PC-3 (cell line): ENCODE measurements at regions not wholly inside any gene's neighbourhood (a gene's known extent, or its start where the extent isn't known, plus 50 kb on each side); places are given as distances from the start of the nearest gene placed in this dataset.
A peak's percentile ranks its signal among the peaks of the same experiment; 100 is the strongest.

Experiments used
- ATAC-seq: fragments of 200-7000 bp; cut with Tn5 transposase; 2 replicates; pipeline ENCODE4 v1.9.1; 2020; ENCODE audit warnings: mild to moderate bottlenecking, moderate library complexity
- BruUV-seq: library from RNA; stranded (reverse); fragments of 400-500 nt; replicated peaks from 2 replicates; lab custom pipeline; 2021; lab: Mats Ljungman, UMichigan
- CTCF ChIA-PET: fragments of 300-600 bp; sonication (Branson Sonifier 250); formaldehyde crosslinking; loops from one replicate; lab custom pipeline; 2022; ENCODE audit warnings: antibody characterized with exemption; lab: Charles Lee
- POLR2A ChIA-PET: fragments of 300-600 bp; sonication (Branson Sonifier 250); formaldehyde crosslinking; loops from one replicate; lab custom pipeline; 2022; ENCODE audit warnings: antibody characterized with exemption; ENCODE audit not compliant: unreplicated experiment; lab: Charles Lee
- DNase-seq: peaks from one replicate; pipeline ENCODE4 v3.0.0-alpha.2; 2015
- H2AFZ ChIP-seq: fragments of 300-600 bp; sonication (generic); 2 replicates; pipeline ENCODE4 v1.6.0; 2016; ENCODE audit warnings: antibody characterized with exemption, low read length
- H3F3A ChIP-seq: fragments of 300-600 bp; sonication (generic); one replicate; pipeline ENCODE4 v1.6.0; 2017; ENCODE audit warnings: antibody characterized with exemption, low read length, control low read depth, mild to moderate bottlenecking; ENCODE audit not compliant: unreplicated experiment
- H3K27ac ChIP-seq: fragments of 300-600 bp; sonication (generic); 2 replicates; pipeline ENCODE4 v1.5.1; 2016; ENCODE audit warnings: mild to moderate bottlenecking, low read length
- H3K27me3 ChIP-seq: fragments of 300-600 bp; sonication (generic); 2 replicates; pipeline ENCODE4 v1.6.1; 2016; ENCODE audit warnings: low read length, mixed read lengths
- H3K36me3 ChIP-seq: fragments of 300-600 bp; sonication (generic); 2 replicates; pipeline ENCODE4 v1.6.1; 2016; ENCODE audit warnings: low read depth, mixed run types, low read length, mixed read lengths
- H3K4me1 ChIP-seq: fragments of 300-600 bp; sonication (generic); 2 replicates; pipeline ENCODE4 v1.5.1; 2016; ENCODE audit warnings: low read length; ENCODE audit not compliant: insufficient read depth
- H3K4me2 ChIP-seq: fragments of 300-600 bp; sonication (generic); 2 replicates; pipeline ENCODE4 v1.6.0; 2016; ENCODE audit warnings: low read length
- H3K4me3 ChIP-seq: fragments of 300-600 bp; sonication (generic); 2 replicates; pipeline ENCODE4 v1.5.1; 2016; ENCODE audit warnings: mild to moderate bottlenecking, low read length, mixed read lengths
- H3K79me2 ChIP-seq: fragments of 300-600 bp; sonication (generic); 2 replicates; pipeline ENCODE4 v1.6.1; 2017; ENCODE audit warnings: low read length, mixed read lengths
- H3K9ac ChIP-seq: fragments of 300-600 bp; sonication (generic); 2 replicates; pipeline ENCODE4 v1.6.0; 2016; ENCODE audit warnings: mild to moderate bottlenecking, low read length
- H3K9me2 ChIP-seq: fragments of 300-600 bp; sonication (generic); replicated peaks from 2 replicates; pipeline ENCODE4 v1.6.1; 2016; ENCODE audit warnings: mixed run types, low read length, mixed read lengths
- H3K9me3 ChIP-seq: fragments of 300-600 bp; sonication (generic); 2 replicates; pipeline ENCODE4 v1.6.1; 2016; ENCODE audit warnings: low read length, mixed read lengths
- H4K20me1 ChIP-seq: fragments of 300-600 bp; sonication (generic); 2 replicates; pipeline ENCODE4 v1.6.1; 2016; ENCODE audit warnings: low read length, mixed read lengths
- CTCF ChIP-seq: fragments of 300-600 bp; sonication (generic); conservative IDR thresholded peaks from 2 replicates; pipeline ENCODE4 v1.5.1; 2017; ENCODE audit warnings: antibody characterized with exemption, low read depth, mild to moderate bottlenecking, low read length
- EZH2 ChIP-seq: fragments of 300-600 bp; sonication (generic); IDR thresholded peaks from one replicate; pipeline ENCODE4 v1.6.1; 2017; ENCODE audit warnings: antibody characterized with exemption, mild to moderate bottlenecking, low read length; ENCODE audit not compliant: unreplicated experiment
- EZH2phosphoT487 ChIP-seq: fragments of 300-600 bp; sonication (generic); IDR thresholded peaks from 2 replicates; pipeline ENCODE4 v1.6.1; 2018; ENCODE audit warnings: mild to moderate bottlenecking, antibody characterized with exemption, low read length, borderline replicate concordance
- intact Hi-C: fragments of 100-400 bp; cut with micrococcal nuclease; formaldehyde crosslinking; loops from 2 replicates; pipeline ENCODE4 v1.9.0; 2023

- TF ChIP-seq EZH2 = no peak
- TF ChIP-seq CTCF = no peak
- TF ChIP-seq EZH2phosphoT487 = no peak
- Histone ChIP-seq H3K4me2 (no peak overlapping the region), H3K36me3 (peaks cover 35% of the 10 kb centered on the region), H3K4me1 (no peaks in the 10 kb centered on the region), H3K79me2 (no peaks in the 10 kb centered on the region), H3F3A (no peaks in the 10 kb centered on the region), H3K9me3 (no peaks in the 10 kb centered on the region), H2AFZ (no peak overlapping the region), H3K27ac (no peak overlapping the region), H3K27me3 (no peaks in the 10 kb centered on the region), H3K9me2 (no peaks in the 10 kb centered on the region), H3K4me3 (no peak overlapping the region), H3K9ac (no peak overlapping the region), H4K20me1 (no peaks in the 10 kb centered on the region)
- BruUV-seq = no TSS peak
- intact Hi-C loops = no loop called here
- ATAC-seq (no peak), DNase-seq (no peak)
- ChIA-PET POLR2A (no interaction called here), CTCF (no interaction called here)
These were observed 50.8 kb downstream of the RBM27 start for GRCh38 chr5:146254223-146254622.

- no peak for TF ChIP-seq EZH2phosphoT487
- no peak for TF ChIP-seq CTCF
- TF ChIP-seq EZH2 = no peak
- ChIA-PET POLR2A (no interaction called here), CTCF (no interaction called here)
- H3F3A ChIP-seq = no peaks in the 10 kb centered on the region
- no peak overlapping the region for H2AFZ ChIP-seq
- no peaks in the 10 kb centered on the region for H3K79me2 ChIP-seq
- no peak for ATAC-seq
- no peak overlapping the region for H3K27ac ChIP-seq
- no peak overlapping the region for H3K4me3 ChIP-seq
- H3K9me2 ChIP-seq = no peaks in the 10 kb centered on the region
- H3K4me2 ChIP-seq = no peak overlapping the region
- H3K27me3 ChIP-seq = no peaks in the 10 kb centered on the region
- intact Hi-C loops = no loop called here
- H3K9me3 ChIP-seq = no peaks in the 10 kb centered on the region
- DNase-seq = no peak
- BruUV-seq = no TSS peak
- H3K36me3 ChIP-seq = peaks cover 52% of the 10 kb centered on the region
- H3K9ac ChIP-seq = no peak overlapping the region
- H3K4me1 ChIP-seq = no peaks in the 10 kb centered on the region
- H4K20me1 ChIP-seq = no peaks in the 10 kb centered on the region
These were observed 65.5 kb upstream of the POU4F3 start for GRCh38 chr5:146273109-146273508.

GRCh38 chr5:146283344-146283761 is 55.3 kb upstream of the POU4F3 start:
- Histone ChIP-seq H3K4me1 (peaks cover 29% of the 10 kb centered on the region), H3K9me2 (no peaks in the 10 kb centered on the region), H3F3A (peaks cover 3% of the 10 kb centered on the region), H3K9me3 (no peaks in the 10 kb centered on the region), H3K4me3 (peak overlapping the region; percentile 47; the same call in 1 of the 2 replicates), H2AFZ (no peak overlapping the region), H3K79me2 (0 out of 2 replicates have a peak, but pooled peaks cover 5% of the 10 kb centered on the region), H3K36me3 (peaks cover 23% of the 10 kb centered on the region), H4K20me1 (no peaks in the 10 kb centered on the region), H3K27me3 (no peaks in the 10 kb centered on the region), H3K9ac (peak overlapping the region; percentile 50), H3K27ac (peak overlapping the region; percentile 84), H3K4me2 (peak overlapping the region; percentile 76)
- intact Hi-C loops = loop anchor here (10.0 kb wide), 1 partner anchor 99 kb away; the partner anchor contains the start of gene LARS1
- ChIA-PET POLR2A (no interaction called here), CTCF (no interaction called here)
- DNase-seq (peak; percentile 97), ATAC-seq (peak; percentile 89)
- TF ChIP-seq EZH2 (no peak), EZH2phosphoT487 (no peak), CTCF (no peak)
- no TSS peak for BruUV-seq
